ENCODE measurements at regions not wholly inside any gene's neighbourhood (a gene's known extent, or its start where the extent isn't known, plus 50 kb on each side); places are given as distances from the start of the nearest gene placed in this dataset.

DNA sequence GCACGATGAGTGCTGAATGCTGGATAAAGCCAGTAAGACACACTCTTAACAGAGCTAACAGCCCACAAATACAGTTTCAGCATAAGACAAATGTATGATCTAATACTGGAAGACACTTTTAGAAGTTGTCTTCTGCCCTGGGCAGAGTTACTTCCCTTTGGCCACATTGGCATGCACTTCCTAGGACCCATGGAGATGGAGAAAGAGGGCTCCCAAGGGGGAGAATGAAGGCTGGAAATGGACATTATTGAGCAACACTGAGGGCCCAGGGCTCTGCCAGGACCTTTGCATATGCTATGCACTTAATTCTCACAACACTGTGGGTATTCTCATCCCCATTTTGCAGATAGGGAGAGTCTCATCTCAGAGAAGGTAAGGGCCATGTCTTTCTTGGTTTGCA lies 123.1 kb downstream of the ADAMTS15 start:
- Histone ChIP-seq H3K27me3 (replicated peaks in 1 of 7) (no peaks in the 10 kb centered on the region), H3K27ac (no peak overlapping the region), H3K9me3 (no peaks in the 10 kb centered on the region), H3K36me3 (no peaks in the 10 kb centered on the region), H3K4me3 (no peak overlapping the region), H3K4me1 (no peaks in the 10 kb centered on the region)
- 85 to 97% (median 92%) methylated on average over 1 of the region's 1 CpG for WGBS, 5 donors
- TF ChIP-seq, protein P1, sequence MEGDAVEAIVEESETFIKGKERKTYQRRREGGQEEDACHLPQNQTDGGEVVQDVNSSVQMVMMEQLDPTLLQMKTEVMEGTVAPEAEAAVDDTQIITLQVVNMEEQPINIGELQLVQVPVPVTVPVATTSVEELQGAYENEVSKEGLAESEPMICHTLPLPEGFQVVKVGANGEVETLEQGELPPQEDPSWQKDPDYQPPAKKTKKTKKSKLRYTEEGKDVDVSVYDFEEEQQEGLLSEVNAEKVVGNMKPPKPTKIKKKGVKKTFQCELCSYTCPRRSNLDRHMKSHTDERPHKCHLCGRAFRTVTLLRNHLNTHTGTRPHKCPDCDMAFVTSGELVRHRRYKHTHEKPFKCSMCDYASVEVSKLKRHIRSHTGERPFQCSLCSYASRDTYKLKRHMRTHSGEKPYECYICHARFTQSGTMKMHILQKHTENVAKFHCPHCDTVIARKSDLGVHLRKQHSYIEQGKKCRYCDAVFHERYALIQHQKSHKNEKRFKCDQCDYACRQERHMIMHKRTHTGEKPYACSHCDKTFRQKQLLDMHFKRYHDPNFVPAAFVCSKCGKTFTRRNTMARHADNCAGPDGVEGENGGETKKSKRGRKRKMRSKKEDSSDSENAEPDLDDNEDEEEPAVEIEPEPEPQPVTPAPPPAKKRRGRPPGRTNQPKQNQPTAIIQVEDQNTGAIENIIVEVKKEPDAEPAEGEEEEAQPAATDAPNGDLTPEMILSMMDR (IDR thresholded peaks at IDR 0.05 in 8 of 11, conservative IDR thresholded peaks at IDR 0.05 in 3 of 11): no peak
- intact Hi-C loops (cut with DNase I; ENCODE audit: low total_unique reads): no loop called here
- no peak for DNase-seq

DNA sequence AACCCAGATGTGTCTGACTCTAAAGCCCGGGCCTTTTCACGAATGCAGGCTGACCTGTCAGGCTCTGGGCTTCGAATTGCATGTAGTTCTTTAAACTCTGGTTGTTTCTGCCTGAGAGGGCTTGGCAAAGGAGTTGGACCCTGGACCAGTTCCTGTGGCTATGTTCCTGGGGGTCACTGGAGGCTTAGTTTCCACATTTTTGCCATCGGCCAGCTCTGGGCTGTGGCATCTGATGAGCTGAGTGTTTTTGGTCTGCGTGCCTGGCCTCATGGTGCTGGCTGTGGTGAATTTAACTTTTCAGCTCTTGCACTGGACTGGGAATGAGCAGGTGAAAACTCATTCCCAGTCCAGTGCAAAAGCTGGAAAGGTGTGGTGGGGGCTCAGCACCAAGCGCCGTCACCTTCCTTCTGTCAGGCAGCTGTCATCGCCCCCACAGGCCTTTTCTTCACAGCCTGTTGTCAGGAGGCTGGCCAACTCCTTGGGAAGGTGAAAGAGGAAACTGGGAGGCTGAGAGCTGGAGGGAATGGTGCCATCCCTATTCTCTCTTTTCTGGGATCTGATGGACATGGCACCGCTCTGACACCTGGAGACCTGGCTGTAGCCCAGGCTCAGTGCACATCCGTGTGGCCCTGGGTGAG lies 123.6 kb downstream of the ADAMTS15 start:
- no peak for DNase-seq
- H3K36me3 ChIP-seq: no peaks in the 10 kb centered on the region
- WGBS, 5 donors: 72 to 86% (median 83%) methylated on average over 10 of the region's 10 CpGs
- TF ChIP-seq POLR2AphosphoS5 (IDR thresholded peaks at IDR 0.05) (no peak), POLR2A (IDR thresholded peaks at IDR 0.05) (no peak)
- TF ChIP-seq, protein P1 (IDR thresholded peaks at IDR 0.05 in 8 of 11, conservative IDR thresholded peaks at IDR 0.05 in 3 of 11): no peak
- no peaks in the 10 kb centered on the region for H3K4me1 ChIP-seq
- intact Hi-C loops (cut with DNase I; ENCODE audit: low total_unique reads): no loop called here
- H3K27ac ChIP-seq: no peak overlapping the region
- H3K4me3 ChIP-seq: no peak overlapping the region
- H3K9me3 ChIP-seq: no peaks in the 10 kb centered on the region
- no peaks in the 10 kb centered on the region for H3K27me3 ChIP-seq (replicated peaks in 1 of 7)

DNA sequence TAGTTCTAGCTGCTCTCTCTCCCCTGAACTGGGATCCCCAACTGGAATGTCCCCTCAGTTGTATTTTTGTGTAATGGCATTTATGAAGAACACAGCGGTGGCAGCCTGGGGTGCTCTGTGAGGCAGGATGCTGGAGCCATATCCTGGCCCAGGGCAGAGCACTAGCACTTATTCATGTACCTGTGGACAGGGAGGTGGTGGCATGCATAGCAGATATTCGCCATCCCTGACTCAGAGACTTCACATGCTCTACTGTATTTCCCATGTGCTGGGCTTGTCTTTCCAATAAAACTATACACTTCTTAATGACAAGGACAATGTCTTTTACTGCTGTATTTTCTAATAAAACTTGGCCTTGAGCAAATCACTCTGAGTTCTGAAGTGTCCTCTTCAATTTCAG lies 125.3 kb downstream of the ADAMTS15 start:
- Histone ChIP-seq H3K27me3 (replicated peaks in 1 of 7) (no peaks in the 10 kb centered on the region), H3K4me1 (no peaks in the 10 kb centered on the region), H3K4me3 (no peak overlapping the region), H3K36me3 (no peaks in the 10 kb centered on the region), H3K27ac (no peak overlapping the region), H3K9me3 (no peaks in the 10 kb centered on the region)
- TF ChIP-seq POLR2A (IDR thresholded peaks at IDR 0.05) (no peak), POLR2AphosphoS5 (IDR thresholded peaks at IDR 0.05) (no peak)
- TF ChIP-seq, protein P1 (IDR thresholded peaks at IDR 0.05 in 8 of 11, conservative IDR thresholded peaks at IDR 0.05 in 3 of 11): no peak
- 75 to 98% (median 91%) methylated on average over 2 of the region's 2 CpGs for WGBS, 5 donors
- intact Hi-C loops (cut with DNase I; ENCODE audit: low total_unique reads): no loop called here
- DNase-seq: no peak

DNA sequence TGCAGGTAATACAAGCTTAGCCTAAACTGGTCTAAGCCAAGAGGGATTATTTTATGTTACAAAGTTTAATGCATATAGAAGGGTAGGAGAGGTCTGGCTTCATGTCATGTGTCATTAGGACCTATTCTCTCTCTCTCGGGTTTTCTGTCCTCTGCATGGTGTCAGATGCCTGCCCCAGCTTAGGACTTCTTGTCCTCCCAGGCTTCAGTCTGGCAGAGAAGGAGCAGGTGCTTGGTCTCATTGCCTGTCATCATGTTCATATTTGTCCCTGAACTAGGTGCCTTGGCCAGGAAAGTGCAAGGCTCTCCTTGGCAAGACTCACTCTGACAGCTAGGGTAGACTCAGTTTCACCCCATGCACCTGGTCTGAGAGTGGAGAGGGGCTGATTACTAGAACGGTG lies 126.3 kb downstream of the ADAMTS15 start:
- DNase-seq: no peak
- H3K9me3 ChIP-seq: no peaks in the 10 kb centered on the region
- TF ChIP-seq, protein P1 (IDR thresholded peaks at IDR 0.05 in 8 of 11, conservative IDR thresholded peaks at IDR 0.05 in 3 of 11): no peak
- TF ChIP-seq POLR2AphosphoS5 (IDR thresholded peaks at IDR 0.05): no peak
- no peak for TF ChIP-seq POLR2A (IDR thresholded peaks at IDR 0.05)
- H3K27ac ChIP-seq: no peak overlapping the region
- H3K27me3 ChIP-seq (replicated peaks in 1 of 7): no peaks in the 10 kb centered on the region
- no peak overlapping the region for H3K4me3 ChIP-seq
- intact Hi-C loops (cut with DNase I; ENCODE audit: low total_unique reads): no loop called here
- H3K36me3 ChIP-seq: no peaks in the 10 kb centered on the region
- no peaks in the 10 kb centered on the region for H3K4me1 ChIP-seq
- 72 to 94% (median 85%) methylated on average over 2 of the region's 2 CpGs for WGBS, 5 donors

All from spleen (tissue), 11 donors.